HEK293 (cell line): ENCODE measurements at regions not wholly inside any gene's neighbourhood (a gene's known extent, or its start where the extent isn't known, plus 50 kb on each side); places are given as distances from the start of the nearest gene placed in this dataset.
A peak's percentile ranks its signal among the peaks of the same experiment; 100 is the strongest.

Source experiments
- EGR2 ChIP-seq: fragments of 450-650 bp; formaldehyde crosslinking; IDR thresholded peaks from 2 replicates; pipeline ENCODE4 v1.5.1; 2016; ENCODE audit warnings: low read depth, missing biosample characterization, missing genetic modification characterization
- KLF10 ChIP-seq: fragments of 450-650 bp; IDR thresholded peaks from 2 replicates; pipeline ENCODE4 v1.5.1; 2018; ENCODE audit warnings: missing biosample characterization, mild to moderate bottlenecking, missing genetic modification characterization
- KLF9 ChIP-seq: fragments of 450-650 bp; formaldehyde crosslinking; IDR thresholded peaks from 2 replicates; pipeline ENCODE4 v1.5.1; 2016; ENCODE audit warnings: missing biosample characterization, missing genetic modification characterization, low read depth
- MEIS1 ChIP-seq: sonication (generic); formaldehyde crosslinking; IDR thresholded peaks from 2 replicates; pipeline ENCODE4 v1.8.1; 2022; ENCODE audit warnings: missing genetic modification reagents, mild to moderate bottlenecking, borderline replicate concordance
- MYNN ChIP-seq: fragments of 450-650 bp; formaldehyde crosslinking; IDR thresholded peaks from 2 replicates; pipeline ENCODE4 v1.5.1; 2016; ENCODE audit warnings: missing biosample characterization, missing genetic modification characterization, borderline replicate concordance
- OVOL3 ChIP-seq: fragments of 450-650 bp; formaldehyde crosslinking; IDR thresholded peaks from 2 replicates; pipeline ENCODE4 v1.5.1; 2016; ENCODE audit warnings: missing biosample characterization, missing genetic modification characterization
- SP7 ChIP-seq: fragments of 450-650 bp; formaldehyde crosslinking; IDR thresholded peaks from 2 replicates; pipeline ENCODE4 v1.5.1; 2016; ENCODE audit warnings: missing biosample characterization, missing genetic modification characterization
- ZNF16 ChIP-seq: fragments of 450-650 bp; formaldehyde crosslinking; IDR thresholded peaks from 2 replicates; pipeline ENCODE4 v1.5.1; 2016; ENCODE audit warnings: low read depth, missing biosample characterization, missing genetic modification characterization
- ZNF19 ChIP-seq: fragments of 450-650 bp; formaldehyde crosslinking; IDR thresholded peaks from 2 replicates; pipeline ENCODE4; 2016; ENCODE audit warnings: missing biosample characterization, missing genetic modification characterization, low read depth
- ZNF2 ChIP-seq: fragments of 450-650 bp; formaldehyde crosslinking; IDR thresholded peaks from 2 replicates; pipeline ENCODE4 v1.5.1; 2016; ENCODE audit warnings: missing biosample characterization, missing genetic modification characterization
- ZNF214 ChIP-seq: fragments of 450-650 bp; formaldehyde crosslinking; IDR thresholded peaks from 2 replicates; pipeline ENCODE4 v1.5.1; 2017; ENCODE audit warnings: missing biosample characterization, mild to moderate bottlenecking, missing genetic modification characterization, borderline replicate concordance
- ZNF221 ChIP-seq: fragments of 450-650 bp; formaldehyde crosslinking; IDR thresholded peaks from 2 replicates; pipeline ENCODE4 v1.5.1; 2017; ENCODE audit warnings: missing biosample characterization, missing genetic modification characterization, borderline replicate concordance
- ZNF239 ChIP-seq: fragments of 450-650 bp; formaldehyde crosslinking; IDR thresholded peaks from 2 replicates; pipeline ENCODE4 v1.5.1; 2016; ENCODE audit warnings: missing biosample characterization, missing genetic modification characterization
- ZNF311 ChIP-seq: fragments of 450-650 bp; formaldehyde crosslinking; IDR thresholded peaks from 2 replicates; pipeline ENCODE4 v1.5.1; 2017; ENCODE audit warnings: missing biosample characterization, missing genetic modification characterization, borderline replicate concordance
- ZNF335 ChIP-seq: fragments of 450-650 bp; formaldehyde crosslinking; conservative IDR thresholded peaks from 2 replicates; pipeline ENCODE4 v1.5.1; 2016; ENCODE audit warnings: missing biosample characterization, missing genetic modification characterization
- ZNF37A ChIP-seq: fragments of 450-650 bp; IDR thresholded peaks from 2 replicates; pipeline ENCODE4 v1.5.1; 2018; ENCODE audit warnings: missing biosample characterization, missing genetic modification characterization
- ZNF423 ChIP-seq: fragments of 450-650 bp; formaldehyde crosslinking; IDR thresholded peaks from 2 replicates; pipeline ENCODE4 v1.5.1; 2016; ENCODE audit warnings: missing biosample characterization, missing genetic modification characterization
- ZNF514 ChIP-seq: fragments of 450-650 bp; formaldehyde crosslinking; IDR thresholded peaks from 2 replicates; pipeline ENCODE4 v1.5.1; 2016; ENCODE audit warnings: missing biosample characterization, missing genetic modification characterization
- ZNF600 ChIP-seq: fragments of 450-650 bp; formaldehyde crosslinking; IDR thresholded peaks from 2 replicates; pipeline ENCODE4 v1.5.1; 2016; ENCODE audit warnings: missing biosample characterization, missing genetic modification characterization
- ZNF670 ChIP-seq: fragments of 450-650 bp; formaldehyde crosslinking; IDR thresholded peaks from 2 replicates; pipeline ENCODE4 v1.5.1; 2016; ENCODE audit warnings: missing biosample characterization, missing genetic modification characterization, low read depth
- ZNF707 ChIP-seq: fragments of 450-650 bp; formaldehyde crosslinking; IDR thresholded peaks from 2 replicates; pipeline ENCODE4 v1.5.1; 2016; ENCODE audit warnings: missing biosample characterization, missing genetic modification characterization
- ZNF837 ChIP-seq: fragments of 450-650 bp; formaldehyde crosslinking; IDR thresholded peaks from 2 replicates; pipeline ENCODE4 v1.5.1; 2016; ENCODE audit warnings: missing biosample characterization, missing genetic modification characterization
- ZNF843 ChIP-seq: fragments of 450-650 bp; formaldehyde crosslinking; IDR thresholded peaks from 2 replicates; pipeline ENCODE4 v1.5.1; 2016; ENCODE audit warnings: missing biosample characterization, missing genetic modification characterization
- ZSCAN16 ChIP-seq: fragments of 450-650 bp; formaldehyde crosslinking; IDR thresholded peaks from 2 replicates; pipeline ENCODE4 v1.5.1; 2016; ENCODE audit warnings: missing biosample characterization, missing genetic modification characterization
- ZSCAN30 ChIP-seq: fragments of 450-650 bp; IDR thresholded peaks from 2 replicates; pipeline ENCODE4 v1.5.1; 2018; ENCODE audit warnings: missing biosample characterization, mild to moderate bottlenecking, missing genetic modification characterization, moderate library complexity
- TF ChIP-seq, protein P1 (sequence below): IDR thresholded peaks from 2 replicates; pipeline ENCODE4 v1.6.1; 2011; ENCODE audit warnings: mild to moderate bottlenecking, low read depth, low read length, borderline replicate concordance
- TF ChIP-seq, protein P2 (sequence below): fragments of 450-650 bp; formaldehyde crosslinking; IDR thresholded peaks from 2 replicates; pipeline ENCODE4 v1.5.1; 2016; ENCODE audit warnings: missing biosample characterization, missing genetic modification characterization, borderline replicate concordance
- TF ChIP-seq, protein P3 (sequence below): fragments of 450-650 bp; formaldehyde crosslinking; IDR thresholded peaks from 2 replicates; pipeline ENCODE4 v1.5.1; 2016; ENCODE audit warnings: missing biosample characterization, missing genetic modification characterization
- TF ChIP-seq, protein P4 (sequence below): sonication (generic); formaldehyde crosslinking; IDR thresholded peaks from 2 replicates; pipeline ENCODE4 v1.8.1; 2022; ENCODE audit warnings: mild to moderate bottlenecking, moderate library complexity, missing genetic modification reagents

DNA sequence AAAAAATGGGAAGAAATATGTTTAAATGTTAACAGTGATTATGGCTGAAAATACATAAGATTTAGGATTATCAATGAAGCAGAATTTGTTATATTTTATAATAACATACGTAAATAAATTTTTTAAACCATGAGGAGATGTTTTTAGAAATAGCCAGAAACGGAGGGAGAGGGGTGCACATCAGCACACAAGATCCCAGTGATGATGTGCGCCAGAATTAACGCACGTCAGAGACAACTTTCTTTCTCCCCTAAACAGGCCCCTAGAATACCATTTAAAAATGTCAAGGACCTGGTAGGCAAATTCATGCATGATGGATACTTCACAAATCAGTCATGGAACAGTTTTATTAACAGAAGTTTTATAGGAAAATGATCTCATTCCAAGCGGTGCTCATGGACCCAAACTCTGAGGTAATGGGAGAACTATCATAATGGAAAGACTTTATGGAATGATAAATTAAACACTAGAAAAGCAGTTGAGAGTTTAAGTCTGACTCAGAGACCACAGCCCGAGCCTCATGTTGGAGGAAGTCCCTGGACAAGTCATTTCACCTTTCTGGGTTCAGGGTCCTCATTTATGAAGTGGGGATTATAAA is 258.9 kb upstream of the GAS1 start (continued):
- TF ChIP-seq, protein P1, sequence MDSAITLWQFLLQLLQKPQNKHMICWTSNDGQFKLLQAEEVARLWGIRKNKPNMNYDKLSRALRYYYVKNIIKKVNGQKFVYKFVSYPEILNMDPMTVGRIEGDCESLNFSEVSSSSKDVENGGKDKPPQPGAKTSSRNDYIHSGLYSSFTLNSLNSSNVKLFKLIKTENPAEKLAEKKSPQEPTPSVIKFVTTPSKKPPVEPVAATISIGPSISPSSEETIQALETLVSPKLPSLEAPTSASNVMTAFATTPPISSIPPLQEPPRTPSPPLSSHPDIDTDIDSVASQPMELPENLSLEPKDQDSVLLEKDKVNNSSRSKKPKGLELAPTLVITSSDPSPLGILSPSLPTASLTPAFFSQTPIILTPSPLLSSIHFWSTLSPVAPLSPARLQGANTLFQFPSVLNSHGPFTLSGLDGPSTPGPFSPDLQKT: no peak
- TF ChIP-seq, protein P2, sequence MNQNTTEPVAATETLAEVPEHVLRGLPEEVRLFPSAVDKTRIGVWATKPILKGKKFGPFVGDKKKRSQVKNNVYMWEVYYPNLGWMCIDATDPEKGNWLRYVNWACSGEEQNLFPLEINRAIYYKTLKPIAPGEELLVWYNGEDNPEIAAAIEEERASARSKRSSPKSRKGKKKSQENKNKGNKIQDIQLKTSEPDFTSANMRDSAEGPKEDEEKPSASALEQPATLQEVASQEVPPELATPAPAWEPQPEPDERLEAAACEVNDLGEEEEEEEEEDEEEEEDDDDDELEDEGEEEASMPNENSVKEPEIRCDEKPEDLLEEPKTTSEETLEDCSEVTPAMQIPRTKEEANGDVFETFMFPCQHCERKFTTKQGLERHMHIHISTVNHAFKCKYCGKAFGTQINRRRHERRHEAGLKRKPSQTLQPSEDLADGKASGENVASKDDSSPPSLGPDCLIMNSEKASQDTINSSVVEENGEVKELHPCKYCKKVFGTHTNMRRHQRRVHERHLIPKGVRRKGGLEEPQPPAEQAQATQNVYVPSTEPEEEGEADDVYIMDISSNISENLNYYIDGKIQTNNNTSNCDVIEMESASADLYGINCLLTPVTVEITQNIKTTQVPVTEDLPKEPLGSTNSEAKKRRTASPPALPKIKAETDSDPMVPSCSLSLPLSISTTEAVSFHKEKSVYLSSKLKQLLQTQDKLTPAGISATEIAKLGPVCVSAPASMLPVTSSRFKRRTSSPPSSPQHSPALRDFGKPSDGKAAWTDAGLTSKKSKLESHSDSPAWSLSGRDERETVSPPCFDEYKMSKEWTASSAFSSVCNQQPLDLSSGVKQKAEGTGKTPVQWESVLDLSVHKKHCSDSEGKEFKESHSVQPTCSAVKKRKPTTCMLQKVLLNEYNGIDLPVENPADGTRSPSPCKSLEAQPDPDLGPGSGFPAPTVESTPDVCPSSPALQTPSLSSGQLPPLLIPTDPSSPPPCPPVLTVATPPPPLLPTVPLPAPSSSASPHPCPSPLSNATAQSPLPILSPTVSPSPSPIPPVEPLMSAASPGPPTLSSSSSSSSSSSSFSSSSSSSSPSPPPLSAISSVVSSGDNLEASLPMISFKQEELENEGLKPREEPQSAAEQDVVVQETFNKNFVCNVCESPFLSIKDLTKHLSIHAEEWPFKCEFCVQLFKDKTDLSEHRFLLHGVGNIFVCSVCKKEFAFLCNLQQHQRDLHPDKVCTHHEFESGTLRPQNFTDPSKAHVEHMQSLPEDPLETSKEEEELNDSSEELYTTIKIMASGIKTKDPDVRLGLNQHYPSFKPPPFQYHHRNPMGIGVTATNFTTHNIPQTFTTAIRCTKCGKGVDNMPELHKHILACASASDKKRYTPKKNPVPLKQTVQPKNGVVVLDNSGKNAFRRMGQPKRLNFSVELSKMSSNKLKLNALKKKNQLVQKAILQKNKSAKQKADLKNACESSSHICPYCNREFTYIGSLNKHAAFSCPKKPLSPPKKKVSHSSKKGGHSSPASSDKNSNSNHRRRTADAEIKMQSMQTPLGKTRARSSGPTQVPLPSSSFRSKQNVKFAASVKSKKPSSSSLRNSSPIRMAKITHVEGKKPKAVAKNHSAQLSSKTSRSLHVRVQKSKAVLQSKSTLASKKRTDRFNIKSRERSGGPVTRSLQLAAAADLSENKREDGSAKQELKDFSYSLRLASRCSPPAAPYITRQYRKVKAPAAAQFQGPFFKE: no peak
- TF ChIP-seq ZNF221 (tag by site-specific recombination) (no peak), ZNF16 (tag by site-specific recombination) (no peak), ZNF239 (no peak), ZSCAN30 (tag by site-specific recombination) (peak; percentile 40; the same call in 1 of the 2 replicates), ZNF2 (tag by site-specific recombination) (no peak; the same call in 1 of the 2 replicates), ZNF843 (tag by site-specific recombination) (peak; percentile 89), ZNF214 (tag by site-specific recombination) (no peak), OVOL3 (tag by site-specific recombination) (peak; percentile 39; the same call in 1 of the 2 replicates), SP7 (peak; percentile 85), MYNN (tag by site-specific recombination) (no peak), ZNF837 (tag by site-specific recombination) (no peak), ZNF19 (tag by site-specific recombination) (no peak), ZNF600 (tag by site-specific recombination) (0 out of 2 replicates have a peak, but pooled peaks have one; percentile 13), ZNF514 (tag by site-specific recombination) (no peak), ZSCAN16 (tag by site-specific recombination) (no peak), ZNF335 (tag by site-specific recombination) (peak; percentile 57), ZNF423 (tag by site-specific recombination) (no peak), KLF9 (no peak), ZNF37A (tag by site-specific recombination) (no peak), ZNF707 (no peak), ZNF670 (tag by site-specific recombination) (no peak), KLF10 (tag by site-specific recombination) (peak; percentile 84), MEIS1 (CRISPR knock-in tag) (no peak), EGR2 (no peak), ZNF311 (no peak)
- TF ChIP-seq, protein P3, sequence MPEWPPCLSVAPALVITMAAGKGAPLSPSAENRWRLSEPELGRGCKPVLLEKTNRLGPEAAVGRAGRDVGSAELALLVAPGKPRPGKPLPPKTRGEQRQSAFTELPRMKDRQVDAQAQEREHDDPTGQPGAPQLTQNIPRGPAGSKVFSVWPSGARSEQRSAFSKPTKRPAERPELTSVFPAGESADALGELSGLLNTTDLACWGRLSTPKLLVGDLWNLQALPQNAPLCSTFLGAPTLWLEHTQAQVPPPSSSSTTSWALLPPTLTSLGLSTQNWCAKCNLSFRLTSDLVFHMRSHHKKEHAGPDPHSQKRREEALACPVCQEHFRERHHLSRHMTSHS: no peak
- TF ChIP-seq, protein P4, sequence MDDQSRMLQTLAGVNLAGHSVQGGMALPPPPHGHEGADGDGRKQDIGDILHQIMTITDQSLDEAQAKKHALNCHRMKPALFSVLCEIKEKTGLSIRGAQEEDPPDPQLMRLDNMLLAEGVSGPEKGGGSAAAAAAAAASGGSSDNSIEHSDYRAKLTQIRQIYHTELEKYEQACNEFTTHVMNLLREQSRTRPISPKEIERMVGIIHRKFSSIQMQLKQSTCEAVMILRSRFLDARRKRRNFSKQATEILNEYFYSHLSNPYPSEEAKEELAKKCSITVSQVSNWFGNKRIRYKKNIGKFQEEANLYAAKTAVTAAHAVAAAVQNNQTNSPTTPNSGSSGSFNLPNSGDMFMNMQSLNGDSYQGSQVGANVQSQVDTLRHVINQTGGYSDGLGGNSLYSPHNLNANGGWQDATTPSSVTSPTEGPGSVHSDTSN (CRISPR knock-in tag): no peak
